ENCODE measurements at regions not wholly inside any gene's neighbourhood (a gene's known extent, or its start where the extent isn't known, plus 50 kb on each side); places are given as distances from the start of the nearest gene placed in this dataset.

GRCh38 chr2:181252262-181253148 is 204.7 kb upstream of the ITGA4 start:
- H3K27ac Mint-ChIP-seq (ENCODE audit: unreplicated experiment) = no peak overlapping the region

GRCh38 chr2:181253438-181253837 is 203.7 kb upstream of the ITGA4 start:
- H3K36me3 Mint-ChIP-seq (ENCODE audit: low read depth) = no peaks in the 10 kb centered on the region
- H3K4me1 Mint-ChIP-seq (ENCODE audit: low read depth) = no peaks in the 10 kb centered on the region
- H3K27ac Mint-ChIP-seq (ENCODE audit: unreplicated experiment) = no peak overlapping the region
- H3K9me3 Mint-ChIP-seq (ENCODE audit: low read depth) = no peaks in the 10 kb centered on the region
- no peak overlapping the region for H3K4me3 Mint-ChIP-seq (ENCODE audit: unreplicated experiment)
- no peak for TF ChIP-seq CTCF (IDR thresholded peaks at IDR 0.05)
- H3K27me3 Mint-ChIP-seq (ENCODE audit: low read depth) = no peaks in the 10 kb centered on the region
- DNase-seq (ENCODE audit: low spot score) = no peak

More at GRCh38 chr2:181252262-181253148, 204.7 kb upstream of the ITGA4 start:
- no peaks in the 10 kb centered on the region for H3K9me3 Mint-ChIP-seq (ENCODE audit: low read depth)
- DNase-seq (ENCODE audit: low spot score) = no peak
- H3K4me3 Mint-ChIP-seq (ENCODE audit: unreplicated experiment) = no peak overlapping the region
- no peaks in the 10 kb centered on the region for H3K36me3 Mint-ChIP-seq (ENCODE audit: low read depth)
- TF ChIP-seq CTCF (IDR thresholded peaks at IDR 0.05) = no peak
- no peaks in the 10 kb centered on the region for H3K4me1 Mint-ChIP-seq (ENCODE audit: low read depth)
- no peaks in the 10 kb centered on the region for H3K27me3 Mint-ChIP-seq (ENCODE audit: low read depth)

GRCh38 chr2:181255651-181256050 is 201.5 kb upstream of the ITGA4 start:
- Mint-ChIP-seq H3K9me3 (ENCODE audit: low read depth) (no peaks in the 10 kb centered on the region), H3K4me3 (ENCODE audit: unreplicated experiment) (no peak overlapping the region), H3K27ac (ENCODE audit: unreplicated experiment) (no peak overlapping the region), H3K27me3 (ENCODE audit: low read depth) (no peaks in the 10 kb centered on the region), H3K36me3 (ENCODE audit: low read depth) (no peaks in the 10 kb centered on the region), H3K4me1 (ENCODE audit: low read depth) (peaks cover 6% of the 10 kb centered on the region)
- TF ChIP-seq CTCF (IDR thresholded peaks at IDR 0.05) = no peak
- DNase-seq (ENCODE audit: low spot score) = no peak

- no peak for TF ChIP-seq CTCF (IDR thresholded peaks at IDR 0.05)
- no peaks in the 10 kb centered on the region for H3K36me3 Mint-ChIP-seq (ENCODE audit: low read depth)
- no peak for DNase-seq (ENCODE audit: low spot score)
- peaks cover 6% of the 10 kb centered on the region for H3K4me1 Mint-ChIP-seq (ENCODE audit: low read depth)
- no peaks in the 10 kb centered on the region for H3K9me3 Mint-ChIP-seq (ENCODE audit: low read depth)
- no peak overlapping the region for H3K4me3 Mint-ChIP-seq (ENCODE audit: unreplicated experiment)
- no peaks in the 10 kb centered on the region for H3K27me3 Mint-ChIP-seq (ENCODE audit: low read depth)
- no peak overlapping the region for H3K27ac Mint-ChIP-seq (ENCODE audit: unreplicated experiment)
Measured at GRCh38 chr2:181258720-181259119, 198.5 kb upstream of the ITGA4 start.

GRCh38 chr2:181262782-181263181 is 194.4 kb upstream of the ITGA4 start:
- Mint-ChIP-seq H3K4me1 (ENCODE audit: low read depth) (peaks cover 6% of the 10 kb centered on the region), H3K27me3 (ENCODE audit: low read depth) (no peaks in the 10 kb centered on the region), H3K27ac (ENCODE audit: unreplicated experiment) (no peak overlapping the region), H3K36me3 (ENCODE audit: low read depth) (no peaks in the 10 kb centered on the region), H3K4me3 (ENCODE audit: unreplicated experiment) (no peak overlapping the region), H3K9me3 (ENCODE audit: low read depth) (no peaks in the 10 kb centered on the region)
- no peak for DNase-seq (ENCODE audit: low spot score)
- TF ChIP-seq CTCF (IDR thresholded peaks at IDR 0.05) = no peak

Data from chondrocyte (in vitro differentiated cells).